ENCODE measurements at regions not wholly inside any gene's neighbourhood (a gene's known extent, or its start where the extent isn't known, plus 50 kb on each side); places are given as distances from the start of the nearest gene placed in this dataset.
"Not testable (repeated sequence)": the region's sequence is repeated elsewhere in the genome, so short reads cannot be mapped to it uniquely, and the experiment has no call there.

DNA sequence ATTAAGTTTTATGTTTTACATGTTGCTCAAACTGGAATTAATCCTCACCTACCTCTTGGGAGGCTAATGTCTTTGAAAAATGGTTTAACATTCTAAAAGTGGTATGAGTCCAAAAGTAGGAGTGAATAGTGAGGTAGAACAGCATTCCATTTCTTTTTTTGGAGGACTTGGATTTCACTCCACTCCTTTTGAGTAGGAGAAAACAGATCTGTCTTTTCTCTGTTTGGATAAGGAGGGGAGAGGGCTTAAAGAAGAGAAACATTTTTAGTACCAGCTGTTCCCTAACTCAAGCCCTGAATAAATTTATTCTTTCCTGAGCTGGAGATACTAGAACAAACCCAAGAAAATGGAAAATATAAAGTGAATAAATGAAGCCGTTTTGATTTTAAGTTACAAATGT, 687.9 kb downstream of the MECOM start:
- DNase-seq, result peak in 1 of 2 experiments; percentile 43

GRCh38 chr3:168974617-168975403, 688.7 kb downstream of the MECOM start:
- DNase-seq, result peak in 1 of 2 experiments; percentile 53

DNA sequence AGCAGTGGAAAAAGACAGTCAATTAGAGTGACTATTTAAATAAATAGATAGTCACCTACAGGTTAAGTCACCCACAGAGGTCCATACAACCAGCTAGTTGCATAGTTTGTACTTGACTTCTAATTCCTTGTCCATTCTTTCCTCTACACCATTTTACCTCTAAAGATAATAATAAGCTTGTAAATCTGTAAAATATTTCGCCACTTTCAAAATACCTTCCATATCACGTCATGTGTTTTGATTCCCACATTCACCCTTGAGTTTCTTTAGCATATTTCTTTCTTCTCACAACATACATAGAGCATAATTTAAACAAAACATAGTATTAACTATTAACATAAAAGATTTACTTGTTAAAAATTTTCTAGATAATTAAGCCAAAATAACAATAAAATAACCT, 689.6 kb downstream of the MECOM start:
- no peak for DNase-seq

DNA sequence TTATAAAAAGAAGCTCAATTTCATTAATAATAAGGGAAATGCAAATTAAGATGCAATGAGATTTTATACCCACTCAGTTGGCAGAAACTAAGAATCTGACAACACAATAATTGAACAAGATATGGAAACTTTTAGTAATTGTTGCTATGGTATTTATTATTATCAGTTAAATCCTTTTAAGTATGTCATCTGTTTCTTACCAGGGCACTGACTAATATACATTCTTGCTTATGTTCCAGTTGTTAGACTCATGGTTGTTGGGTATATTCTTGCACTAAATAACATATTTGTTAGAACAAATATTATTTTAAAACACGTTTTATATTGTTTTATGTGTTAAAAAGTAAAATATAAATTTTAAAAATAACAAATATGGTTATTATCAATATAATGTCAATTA, 690.3 kb downstream of the MECOM start:
- DNase-seq, result no peak

DNA sequence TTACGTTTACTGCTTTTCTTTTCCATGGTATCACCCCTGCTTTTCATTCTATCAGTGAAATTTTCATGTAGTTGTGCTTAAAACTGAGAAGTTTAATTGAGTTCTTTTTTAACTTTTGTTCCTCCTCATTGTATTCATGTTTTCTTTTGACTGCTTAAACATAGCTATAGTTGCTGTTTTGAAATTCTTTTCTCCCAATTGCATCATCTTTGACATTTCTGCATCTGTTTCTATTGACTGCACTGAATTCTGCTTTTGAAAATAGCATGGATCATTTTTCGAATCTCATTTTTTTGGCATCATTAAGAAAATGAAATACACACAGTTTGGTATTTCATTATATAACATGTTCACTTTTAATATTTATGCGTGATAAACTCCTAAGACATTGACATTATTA, 694.9 kb downstream of the MECOM start:
- DNase-seq, result no peak

DNA sequence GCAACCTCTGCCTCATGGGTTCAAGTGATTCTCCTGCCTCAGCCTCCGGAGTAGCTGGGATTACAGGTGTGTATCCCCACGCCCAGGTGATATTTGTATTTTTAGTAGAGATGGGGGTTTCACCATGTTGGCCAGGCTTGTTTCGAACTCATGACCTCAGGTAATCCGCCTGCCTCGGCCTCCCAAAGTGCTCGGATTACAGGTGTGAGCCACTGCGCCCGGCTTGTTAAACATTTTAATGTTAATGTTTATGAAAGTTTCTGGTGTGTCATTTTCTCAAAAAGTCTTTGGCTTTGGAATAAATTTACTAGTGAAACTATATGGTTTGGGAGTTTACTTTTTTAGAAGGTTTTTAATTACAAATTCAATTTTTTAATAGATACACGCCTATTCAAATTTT, 698.8 kb downstream of the MECOM start:
- no peak for DNase-seq

DNA sequence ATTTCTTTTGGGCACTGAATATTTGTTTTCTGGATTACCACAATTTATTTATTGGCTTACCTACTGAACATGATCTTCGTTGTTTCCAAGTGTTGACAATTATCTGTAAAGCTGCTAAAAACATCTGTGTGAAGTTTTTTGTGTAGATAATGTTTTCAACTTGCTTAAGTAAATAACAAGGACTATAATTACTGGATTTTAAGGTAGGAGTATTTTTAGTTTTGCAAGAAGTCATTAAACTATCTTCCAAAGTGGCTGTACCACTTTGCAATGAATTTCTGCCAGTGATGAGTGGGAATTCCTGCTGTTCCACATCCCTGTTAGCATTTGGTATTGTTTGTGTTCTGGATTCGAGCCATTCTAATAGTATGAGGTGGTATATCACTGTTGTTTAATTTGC, 702.2 kb downstream of the MECOM start:
- DNase-seq, result no peak

DNA sequence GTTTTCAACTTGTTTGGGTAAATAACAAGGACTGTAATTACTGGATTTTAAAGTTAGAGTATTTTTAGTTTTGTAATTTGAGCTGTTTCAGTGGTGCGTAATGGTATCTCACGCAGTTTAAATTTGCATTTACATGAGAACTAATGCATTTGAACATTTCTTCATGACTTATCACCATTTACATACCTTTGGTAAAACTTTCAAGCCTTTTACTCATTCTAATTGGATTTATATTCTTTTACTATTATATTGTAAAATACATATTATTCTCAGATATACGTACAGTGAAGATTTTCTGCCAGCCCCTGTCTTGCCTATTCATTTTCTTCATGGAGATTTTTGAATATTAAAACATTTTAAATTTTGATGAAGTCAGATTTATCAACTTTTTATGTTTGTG, 703.8 kb downstream of the MECOM start:
- no peak for DNase-seq

DNA sequence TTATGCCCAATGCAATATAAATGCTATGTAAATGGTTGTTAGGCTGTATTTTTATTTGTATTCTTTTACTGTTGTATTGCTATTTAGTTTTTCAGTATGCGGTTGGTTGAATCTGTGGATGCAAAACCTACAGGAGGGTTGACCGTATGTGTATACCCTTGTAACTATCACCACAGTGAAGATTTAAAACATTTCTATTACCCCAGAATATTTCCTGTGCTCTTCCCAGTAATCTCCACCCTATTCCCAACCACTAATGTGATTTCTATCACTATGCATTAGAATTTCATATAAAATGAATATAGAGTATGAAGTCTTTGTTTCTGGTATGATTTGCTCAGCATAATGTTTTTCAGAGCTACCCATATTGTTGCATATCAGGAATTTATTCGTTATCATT, 705.0 kb downstream of the MECOM start:
- DNase-seq, result no peak

DNA sequence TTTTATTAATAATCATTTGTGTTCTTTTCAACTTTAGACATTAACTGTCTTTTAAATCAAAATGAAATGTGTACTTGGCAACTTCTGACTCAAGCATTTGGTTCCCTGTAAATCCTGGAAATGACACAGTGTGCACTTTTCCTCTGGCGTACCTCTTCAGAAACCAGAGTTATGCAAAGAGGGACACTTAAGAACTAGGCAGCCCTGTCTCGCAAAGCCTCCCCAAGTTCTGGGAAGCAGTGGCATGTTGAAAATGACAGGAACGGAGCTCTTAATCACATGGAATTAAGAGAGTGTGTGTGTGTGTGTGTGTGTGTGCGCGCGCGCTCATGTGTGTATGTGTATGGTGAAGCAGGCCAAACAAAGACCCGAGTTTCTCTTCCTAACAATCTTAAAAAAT, 707.4 kb downstream of the MECOM start:
- no peak for DNase-seq

DNA sequence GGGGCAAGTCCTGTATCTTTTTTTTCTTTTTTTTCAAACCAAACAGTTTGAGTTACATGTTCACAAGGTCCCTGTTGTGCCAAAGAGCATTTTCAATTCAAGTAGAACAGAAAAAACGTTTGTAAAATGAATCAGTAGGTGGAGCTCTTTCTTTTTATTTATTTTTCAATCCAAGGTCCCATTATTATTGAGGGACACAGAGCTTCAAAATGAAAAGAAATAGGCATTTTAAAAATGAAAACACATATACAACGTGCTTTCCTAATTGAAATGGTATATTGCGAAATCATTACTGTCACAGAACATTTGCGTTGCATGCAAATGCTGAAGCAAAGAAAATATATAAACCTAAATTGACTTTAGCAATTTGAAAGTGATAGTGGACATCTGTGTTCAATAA, 711.0 kb downstream of the MECOM start:
- peak in 1 of 2 experiments; percentile 45 for DNase-seq

- DNase-seq, result no peak
These were observed 711.6 kb downstream of the MECOM start for GRCh38 chr3:168951884-168952283.

DNA sequence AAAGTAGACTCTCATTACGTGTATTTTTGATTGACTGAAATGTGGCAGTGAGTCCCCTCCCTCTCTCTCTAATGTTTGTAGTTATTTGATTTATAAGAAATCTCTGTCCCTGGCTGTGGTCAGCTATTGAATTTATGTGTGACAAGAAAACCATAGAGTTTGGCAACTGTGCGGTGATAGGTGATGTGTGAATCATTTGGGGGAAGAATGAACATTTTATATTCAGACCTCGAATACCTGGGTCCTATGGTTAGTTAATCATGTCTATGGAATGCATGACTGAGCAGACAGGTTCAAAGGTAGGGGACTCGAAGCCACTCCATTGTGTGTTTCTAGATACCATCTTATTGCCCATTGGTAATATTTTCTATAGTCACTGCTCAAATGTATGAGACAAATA, 712.1 kb downstream of the MECOM start:
- no peak for DNase-seq

GRCh38 chr3:168950622-168951021, 712.9 kb downstream of the MECOM start:
- DNase-seq, result no peak

DNA sequence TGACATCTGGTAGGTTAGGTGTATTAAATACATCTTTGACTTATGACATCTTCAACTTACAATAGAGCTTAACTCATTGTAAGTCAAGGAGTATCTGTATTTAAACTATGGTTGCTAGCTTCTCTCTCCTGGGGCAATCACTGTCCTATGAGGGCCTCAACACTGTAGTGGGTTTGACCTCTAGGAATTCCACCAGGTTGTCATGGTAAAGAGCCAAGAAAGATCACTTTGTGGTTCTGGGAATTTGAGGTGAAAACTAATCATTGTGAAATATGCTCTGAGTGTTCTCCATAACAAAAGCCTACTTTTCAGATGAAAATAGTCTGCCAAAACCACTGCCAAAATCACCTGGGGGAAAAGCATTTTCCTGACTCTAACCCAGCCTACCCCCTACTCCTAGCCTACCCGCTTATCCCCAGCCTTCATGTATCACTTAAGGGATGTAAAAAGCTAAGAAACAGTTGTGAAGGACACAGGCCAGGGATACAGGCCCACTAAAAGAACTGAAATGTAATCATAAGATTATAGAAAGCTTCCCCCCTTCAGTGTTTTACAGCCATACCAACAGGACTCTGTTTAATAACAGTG, 723.8 kb downstream of the MECOM start:
- DNase-seq, result no peak

DNA sequence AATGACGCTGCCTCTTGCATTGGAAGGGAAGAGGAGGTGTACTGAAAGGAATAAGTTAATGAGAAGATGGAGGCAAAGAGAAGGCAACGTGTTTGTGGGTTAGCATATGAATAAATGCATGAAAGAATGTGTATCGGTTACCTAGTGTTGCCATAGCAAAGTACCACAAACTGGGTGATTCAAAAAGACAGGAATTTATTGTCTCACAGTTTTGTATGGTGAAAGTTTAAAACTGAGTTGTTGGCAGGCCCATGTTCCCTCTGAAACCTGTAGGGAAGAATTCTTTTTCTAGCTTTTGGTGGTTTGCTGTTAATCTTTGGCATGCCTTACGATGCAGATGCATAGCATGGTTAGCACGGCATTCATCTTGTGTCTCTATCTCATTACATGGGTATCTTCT, 729.9 kb downstream of the MECOM start:
- DNase-seq, result no peak

GRCh38 chr3:168929997-168930396, 733.5 kb downstream of the MECOM start:
- not testable (repeated sequence) for DNase-seq

GRCh38 chr3:168926426-168926825, 737.1 kb downstream of the MECOM start:
- DNase-seq, result no peak

DNA sequence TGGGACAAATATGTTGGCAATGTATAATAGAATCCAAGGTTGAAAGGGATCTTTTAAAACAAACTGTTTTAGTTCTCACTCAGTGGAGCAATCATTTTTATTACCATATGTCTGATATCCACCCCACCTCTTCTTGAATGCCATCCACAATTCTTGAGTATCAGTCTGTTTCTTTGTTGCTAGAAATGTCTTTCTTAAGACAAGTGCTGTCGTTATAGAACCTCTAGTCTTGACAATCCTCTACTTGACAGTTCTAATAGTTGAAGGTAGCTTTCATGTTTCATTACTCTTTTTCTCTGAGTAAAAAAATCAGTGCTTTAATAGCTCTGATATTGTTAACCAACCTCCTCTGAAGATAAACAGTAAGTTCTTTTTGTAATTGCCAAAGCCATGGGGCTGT, 737.9 kb downstream of the MECOM start:
- no peak for DNase-seq

- no peak for DNase-seq
These were observed 748.9 kb downstream of the MECOM start for GRCh38 chr3:168914662-168915061.

GRCh38 chr3:168909260-168909659, 754.3 kb downstream of the MECOM start:
- DNase-seq, result no peak

- DNase-seq, result no peak
These were observed 768.1 kb downstream of the MECOM start for GRCh38 chr3:168895419-168895818.

DNA sequence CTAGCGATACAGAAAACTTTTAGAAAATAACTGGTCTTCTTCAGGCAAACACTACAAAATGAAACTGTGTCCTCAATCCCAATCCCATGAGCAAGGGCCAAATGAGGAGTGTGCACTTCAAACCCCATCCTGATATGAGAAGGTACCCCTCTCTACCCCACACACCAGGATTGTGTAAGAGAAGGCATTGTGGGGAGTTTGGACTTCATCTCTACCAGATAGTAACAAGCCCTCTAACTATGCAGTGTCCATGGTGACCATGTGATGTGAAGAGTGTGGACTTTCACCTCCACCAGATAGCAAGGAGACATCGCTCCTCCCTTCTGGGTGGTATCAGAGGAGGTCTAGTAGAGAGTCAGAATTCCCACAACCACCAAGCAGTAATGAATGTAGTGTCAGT, 769.3 kb downstream of the MECOM start:
- DNase-seq, result no peak

- no peak for DNase-seq
These were observed 773.8 kb downstream of the MECOM start for GRCh38 chr3:168889666-168890065.

- DNase-seq, result no peak
These were observed 774.7 kb downstream of the MECOM start for GRCh38 chr3:168888781-168889180.
